ENCODE measurements at regions not wholly inside any gene's neighbourhood (a gene's known extent, or its start where the extent isn't known, plus 50 kb on each side); places are given as distances from the start of the nearest gene placed in this dataset.

GRCh38 chr1:198917226-198917625, 278.4 kb downstream of the PTPRC start:
- TF ChIP-seq, protein P1, sequence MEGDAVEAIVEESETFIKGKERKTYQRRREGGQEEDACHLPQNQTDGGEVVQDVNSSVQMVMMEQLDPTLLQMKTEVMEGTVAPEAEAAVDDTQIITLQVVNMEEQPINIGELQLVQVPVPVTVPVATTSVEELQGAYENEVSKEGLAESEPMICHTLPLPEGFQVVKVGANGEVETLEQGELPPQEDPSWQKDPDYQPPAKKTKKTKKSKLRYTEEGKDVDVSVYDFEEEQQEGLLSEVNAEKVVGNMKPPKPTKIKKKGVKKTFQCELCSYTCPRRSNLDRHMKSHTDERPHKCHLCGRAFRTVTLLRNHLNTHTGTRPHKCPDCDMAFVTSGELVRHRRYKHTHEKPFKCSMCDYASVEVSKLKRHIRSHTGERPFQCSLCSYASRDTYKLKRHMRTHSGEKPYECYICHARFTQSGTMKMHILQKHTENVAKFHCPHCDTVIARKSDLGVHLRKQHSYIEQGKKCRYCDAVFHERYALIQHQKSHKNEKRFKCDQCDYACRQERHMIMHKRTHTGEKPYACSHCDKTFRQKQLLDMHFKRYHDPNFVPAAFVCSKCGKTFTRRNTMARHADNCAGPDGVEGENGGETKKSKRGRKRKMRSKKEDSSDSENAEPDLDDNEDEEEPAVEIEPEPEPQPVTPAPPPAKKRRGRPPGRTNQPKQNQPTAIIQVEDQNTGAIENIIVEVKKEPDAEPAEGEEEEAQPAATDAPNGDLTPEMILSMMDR (IDR thresholded peaks at IDR 0.05) = no peak
- TF ChIP-seq POLR2AphosphoS5 (IDR thresholded peaks at IDR 0.05) = no peak
- TF ChIP-seq POLR2A (IDR thresholded peaks at IDR 0.05; ENCODE audit: low read depth) = no peak
- TF ChIP-seq EP300 (IDR thresholded peaks at IDR 0.05) = no peak
